ENCODE measurements at regions not wholly inside any gene's neighbourhood (a gene's known extent, or its start where the extent isn't known, plus 50 kb on each side); places are given as distances from the start of the nearest gene placed in this dataset.

DNA sequence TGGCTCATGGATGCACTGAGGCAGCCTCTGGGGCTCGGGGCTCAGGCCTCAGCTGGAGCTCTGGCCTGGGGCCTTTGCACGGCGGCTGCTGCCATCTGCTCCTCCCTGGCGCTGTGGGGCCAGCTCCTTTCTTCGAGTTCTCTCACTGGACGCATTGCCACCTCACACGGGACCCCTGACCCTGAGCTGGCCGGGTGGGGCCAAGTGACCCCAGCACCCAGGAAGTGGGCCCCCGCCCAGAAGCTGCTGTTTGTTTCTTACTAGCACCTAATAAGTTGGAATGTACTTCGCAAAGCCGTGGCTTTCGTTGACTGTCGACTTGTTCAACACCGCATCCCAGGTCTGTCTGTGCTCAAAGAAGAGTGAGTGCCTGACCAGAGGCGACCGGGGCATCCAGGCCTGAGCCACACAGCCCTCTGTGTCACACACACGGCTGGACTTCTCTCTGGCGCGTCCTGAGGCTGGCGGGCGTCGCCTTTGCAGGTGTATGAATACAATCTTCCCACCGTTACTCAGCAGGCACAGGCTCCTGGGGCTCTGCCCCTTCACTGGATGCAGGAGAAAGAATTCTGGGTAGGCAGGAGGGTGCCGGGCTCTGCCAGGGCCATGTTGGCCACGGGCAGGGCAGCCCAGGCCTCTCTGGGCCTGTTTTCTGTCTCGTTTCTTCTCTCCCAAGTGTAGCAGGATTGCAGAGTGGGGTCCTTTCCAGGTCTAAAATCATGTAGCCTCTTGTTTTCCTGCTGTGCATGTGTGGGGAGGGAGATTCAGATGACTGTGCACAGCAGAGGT is 112.9 kb downstream of the DLL1 start:
- DNase-seq (ENCODE audit: low spot score), result no peak

DNA sequence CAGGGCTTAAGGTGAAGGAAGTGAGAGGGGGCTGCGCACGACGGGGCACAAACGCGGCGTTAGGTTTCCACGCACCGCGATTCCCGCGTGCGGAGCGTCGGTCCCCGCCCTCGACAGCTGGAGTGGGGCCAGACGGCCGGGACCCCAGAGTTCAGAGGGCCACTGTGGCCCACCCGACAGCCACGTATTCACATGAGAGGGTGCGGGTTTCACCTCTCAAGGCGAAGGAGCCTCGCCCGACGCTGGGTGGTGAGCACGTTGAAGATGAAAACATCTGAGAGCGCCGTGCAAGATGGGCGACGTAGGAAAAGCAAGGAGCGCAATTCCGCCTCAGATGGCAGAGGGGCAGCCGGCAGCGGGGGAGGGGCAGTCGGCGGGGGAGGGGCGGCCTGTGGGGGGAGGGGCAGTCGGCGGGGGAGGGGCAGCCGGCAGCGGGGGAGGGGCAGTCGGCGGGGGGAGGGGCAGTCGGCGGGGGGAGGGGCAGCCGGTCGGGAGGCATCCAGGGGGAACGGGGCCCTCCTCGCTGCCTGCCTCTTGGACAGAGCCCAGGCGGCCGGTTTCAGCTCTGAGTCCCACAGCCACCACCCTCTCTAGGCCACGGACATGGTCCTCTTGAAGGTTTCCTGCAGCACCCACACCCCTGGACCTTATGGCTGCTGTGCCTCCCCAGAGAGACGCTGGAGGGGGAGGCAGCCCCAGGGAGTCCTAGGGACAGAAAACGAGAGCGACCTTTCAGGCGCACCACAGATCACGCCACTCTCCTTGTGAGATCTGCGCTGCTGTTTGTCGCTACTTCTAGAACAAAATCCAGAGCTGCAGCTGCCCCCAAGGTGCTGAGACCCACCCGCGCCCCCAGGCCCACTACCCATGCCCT is 113.7 kb downstream of the DLL1 start:
- peak; percentile 45 for DNase-seq (ENCODE audit: low spot score)

DNA sequence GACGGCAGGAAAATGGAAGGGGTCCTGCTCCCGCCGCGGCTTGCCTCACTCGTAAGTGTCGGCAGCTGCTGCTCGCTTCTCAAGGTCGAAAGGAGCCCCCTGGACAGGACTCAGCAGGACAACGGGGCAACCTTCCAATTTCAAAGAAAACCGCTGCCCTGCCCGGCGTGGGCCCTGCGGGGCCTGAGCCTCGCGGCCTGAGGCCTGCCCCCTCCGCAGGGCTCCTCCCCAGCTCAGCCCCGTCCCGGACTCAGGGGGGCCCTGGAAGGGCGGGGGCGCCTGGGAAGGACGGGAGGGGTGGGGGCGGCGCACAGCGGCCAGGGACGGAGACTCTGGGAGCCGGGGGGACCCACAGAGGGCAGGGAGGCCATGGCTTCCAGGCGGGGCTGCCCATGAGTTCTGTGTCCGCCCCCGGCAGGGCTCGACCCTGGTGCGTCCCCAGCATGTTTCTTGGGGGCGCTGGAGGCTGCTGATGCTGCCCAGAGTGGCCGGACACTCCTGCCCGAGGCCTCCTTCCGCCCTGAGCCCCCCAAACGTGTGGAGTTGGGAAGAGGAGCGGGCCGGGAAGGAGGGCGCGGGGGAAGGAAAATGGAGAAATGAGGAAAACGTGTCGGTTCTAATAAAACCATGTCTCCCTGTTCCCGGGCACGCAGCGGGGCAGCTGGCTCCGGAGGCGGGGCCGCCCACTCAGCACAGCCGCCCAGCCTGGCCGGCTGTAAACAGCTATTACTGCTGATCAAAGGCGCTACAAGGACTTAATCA is 114.6 kb downstream of the DLL1 start:
- no peak for DNase-seq (ENCODE audit: low spot score)

- DNase-seq (ENCODE audit: low spot score), result no peak
Measured at GRCh38 chr6:170175644-170176135, 115.2 kb downstream of the DLL1 start.

DNA sequence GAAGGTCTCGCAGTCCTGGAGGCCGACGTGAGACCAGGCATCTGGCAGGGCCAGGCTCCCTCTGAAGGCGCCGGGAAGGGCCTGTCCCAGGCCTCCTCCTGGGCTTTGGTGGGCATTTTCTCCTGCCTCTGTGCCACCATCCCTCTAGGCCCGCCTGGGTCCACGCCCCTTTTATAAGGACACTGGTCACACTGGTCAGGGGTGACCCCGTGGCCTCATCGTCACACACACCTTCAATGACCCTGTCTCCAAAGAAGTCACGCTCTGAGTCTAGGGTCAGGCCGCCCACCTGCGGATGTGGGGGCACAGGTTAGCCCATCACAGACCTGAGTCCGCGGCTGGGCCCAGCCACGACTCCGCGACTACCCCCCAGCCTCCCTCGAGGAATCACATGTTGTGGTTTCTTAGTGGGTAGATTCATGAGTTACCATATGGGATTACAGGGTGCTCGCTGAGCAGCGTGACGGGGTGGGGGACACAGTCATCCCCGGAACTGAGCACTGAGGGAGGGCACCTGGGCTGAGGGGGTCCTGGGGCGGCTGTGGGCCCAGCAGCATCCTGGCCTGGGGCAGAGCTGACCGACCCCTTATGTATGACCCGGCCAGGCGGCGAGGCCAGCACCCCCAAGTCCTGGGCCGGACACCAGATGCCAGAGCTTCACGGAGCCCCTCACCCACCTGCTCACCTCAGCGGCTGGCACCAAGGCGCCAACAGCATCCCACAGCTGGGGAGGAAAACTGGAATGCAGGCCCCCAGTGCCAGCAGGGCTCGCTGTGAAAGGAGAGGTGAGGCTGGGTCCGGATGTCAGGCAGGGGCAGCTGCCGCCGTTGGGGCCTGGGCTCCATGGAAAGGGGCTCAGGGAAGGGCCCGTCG is 115.9 kb downstream of the DLL1 start:
- DNase-seq (ENCODE audit: low spot score), result no peak

DNA sequence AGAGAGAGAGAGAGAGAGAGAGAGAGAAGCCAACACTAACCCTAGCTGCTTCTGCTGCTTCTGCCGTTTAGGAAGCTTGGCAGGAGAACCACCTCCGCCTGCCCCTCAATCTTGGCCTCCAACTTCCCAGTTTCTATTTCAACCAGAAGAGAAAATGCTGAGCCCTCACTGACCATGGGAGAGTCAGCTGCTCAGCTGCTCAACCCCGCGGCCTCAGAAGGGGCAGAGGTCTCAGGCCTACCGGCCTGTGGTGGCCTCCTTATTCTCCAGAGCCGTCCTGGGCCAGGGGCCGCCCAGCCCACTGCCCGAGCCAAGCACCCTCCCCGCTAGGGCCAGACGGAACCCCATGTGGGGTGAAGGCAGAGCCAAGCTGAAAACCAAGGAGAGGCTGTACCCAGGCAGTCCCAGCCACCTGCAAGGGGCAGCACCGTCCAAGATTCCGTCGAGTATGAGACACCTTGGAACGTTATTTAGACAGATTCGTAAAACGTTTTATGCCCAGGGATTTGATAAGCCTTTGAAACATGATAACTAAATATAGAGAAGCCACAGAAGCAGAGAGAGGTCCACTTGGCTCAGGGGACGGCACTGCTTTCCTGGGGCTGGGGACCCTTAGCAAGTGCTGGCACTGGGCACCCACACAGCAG is 116.6 kb downstream of the DLL1 start:
- DNase-seq (ENCODE audit: low spot score), result no peak

DNA sequence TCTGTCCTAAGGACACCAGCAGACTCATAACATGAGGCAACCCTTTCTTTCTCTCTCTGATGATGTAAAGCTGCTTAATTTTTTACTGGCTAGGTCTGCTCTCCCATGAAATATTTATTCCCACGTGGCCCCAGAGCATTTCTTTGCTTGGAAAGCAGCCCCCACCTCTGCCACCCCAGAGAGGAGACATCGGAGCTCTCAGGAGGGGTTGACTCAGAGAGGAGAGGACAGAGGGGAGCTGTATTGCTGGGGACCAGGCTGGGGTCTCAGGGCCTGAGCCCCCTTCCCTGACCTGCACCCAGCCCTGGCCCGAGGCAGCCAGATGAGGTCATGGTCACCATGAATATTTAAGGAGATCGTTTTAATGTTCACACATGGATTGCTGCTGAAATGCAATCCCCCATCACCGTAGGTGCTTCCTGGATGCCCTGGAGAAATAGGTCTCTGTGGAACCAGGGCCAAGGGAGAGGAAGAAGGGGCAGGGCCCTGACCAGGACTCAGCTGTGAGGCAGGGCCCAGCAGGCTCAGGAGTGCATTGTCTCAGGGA is 117.5 kb downstream of the DLL1 start:
- no peak for DNase-seq (ENCODE audit: low spot score)

DNA sequence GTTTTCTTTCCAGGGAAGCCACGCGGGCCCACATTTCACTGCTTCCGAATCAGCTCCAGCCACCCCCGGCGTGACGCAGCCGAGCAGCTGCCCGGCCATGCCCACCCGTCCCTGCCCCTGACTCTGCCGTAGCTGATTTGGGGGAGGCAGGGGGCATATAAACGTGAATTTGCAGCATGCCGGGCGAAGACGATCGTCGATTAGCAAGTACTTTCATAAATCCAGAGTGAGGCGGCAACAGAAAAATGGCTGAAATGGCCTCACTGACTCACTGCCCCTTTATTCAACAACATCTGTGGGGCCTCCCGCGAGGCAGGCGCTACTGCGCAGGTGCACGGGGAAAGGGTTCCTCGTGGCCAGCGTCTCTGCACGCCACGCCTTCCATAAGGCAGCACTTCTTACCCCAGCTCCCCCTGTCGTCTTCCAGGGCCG is 118.0 kb downstream of the DLL1 start:
- DNase-seq (ENCODE audit: low spot score), result no peak

- DNase-seq (ENCODE audit: low spot score), result no peak
Measured at GRCh38 chr6:170172392-170172791, 118.5 kb downstream of the DLL1 start.

- no peak for DNase-seq (ENCODE audit: low spot score)
Measured at GRCh38 chr6:170167657-170168159, 123.2 kb downstream of the DLL1 start.

DNA sequence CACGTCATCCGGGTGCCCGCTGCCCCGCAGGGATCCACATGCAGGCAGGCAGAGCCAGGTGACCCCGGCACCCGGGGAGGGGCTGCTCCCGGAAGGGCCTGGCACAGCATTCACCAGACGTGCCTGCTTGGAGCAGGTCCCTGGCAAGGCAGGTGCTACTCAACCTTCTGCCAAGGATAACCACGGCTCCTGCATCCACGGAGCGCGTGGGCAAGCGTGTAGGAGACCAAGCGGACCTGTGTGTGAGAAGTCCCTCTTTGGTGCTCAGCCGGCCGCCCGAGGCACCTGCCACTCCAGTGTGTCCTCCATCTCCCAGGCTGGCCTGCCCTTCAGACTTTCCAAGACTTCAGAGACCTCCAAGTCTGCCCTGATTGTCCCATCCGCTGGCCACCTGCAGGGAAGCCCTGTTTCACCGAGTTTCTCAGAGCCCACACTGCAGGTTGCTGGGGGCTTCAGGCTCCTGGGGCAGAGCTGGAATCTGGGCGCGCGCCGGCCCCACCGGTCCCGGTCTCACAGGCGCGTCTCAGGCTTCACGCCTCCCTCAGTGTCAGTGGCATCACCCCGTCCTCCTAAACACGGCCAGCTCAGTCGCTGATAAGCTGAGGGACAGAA is 124.3 kb downstream of the DLL1 start:
- DNase-seq (ENCODE audit: low spot score), result no peak

DNA sequence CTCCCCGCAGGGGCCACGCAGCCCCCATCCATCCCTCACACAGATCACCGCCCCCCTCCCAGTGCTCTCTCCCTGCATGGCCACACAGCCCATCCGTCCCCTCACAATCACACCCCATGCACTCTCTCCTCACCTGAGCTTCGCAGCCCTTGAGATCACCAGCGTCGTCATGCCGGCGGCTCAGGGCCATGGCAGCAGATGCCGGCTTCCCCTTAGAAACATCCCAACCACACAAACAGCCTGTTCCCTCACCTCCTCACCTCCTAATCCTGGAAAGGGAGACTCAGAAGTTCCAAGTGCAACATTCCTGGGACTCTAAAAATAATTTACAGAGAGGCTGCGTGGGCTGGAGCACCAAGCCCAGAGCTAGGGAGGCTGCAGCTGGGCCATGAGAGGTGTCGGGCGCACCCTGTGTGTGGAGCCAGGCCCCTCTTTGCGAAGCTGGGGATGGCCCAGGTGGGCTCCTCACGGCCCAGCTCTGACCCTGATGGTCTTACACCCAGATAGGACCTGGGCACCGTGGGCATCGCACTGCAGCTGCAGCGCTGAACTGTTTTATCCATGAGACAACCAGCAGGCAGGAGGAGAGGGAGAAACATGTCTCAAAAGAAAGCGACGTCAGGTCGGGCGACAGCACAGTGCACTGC is 125.3 kb downstream of the DLL1 start:
- DNase-seq (ENCODE audit: low spot score), result no peak

- no peak for DNase-seq (ENCODE audit: low spot score)
Measured at GRCh38 chr6:170165085-170165470, 125.8 kb downstream of the DLL1 start.

DNA sequence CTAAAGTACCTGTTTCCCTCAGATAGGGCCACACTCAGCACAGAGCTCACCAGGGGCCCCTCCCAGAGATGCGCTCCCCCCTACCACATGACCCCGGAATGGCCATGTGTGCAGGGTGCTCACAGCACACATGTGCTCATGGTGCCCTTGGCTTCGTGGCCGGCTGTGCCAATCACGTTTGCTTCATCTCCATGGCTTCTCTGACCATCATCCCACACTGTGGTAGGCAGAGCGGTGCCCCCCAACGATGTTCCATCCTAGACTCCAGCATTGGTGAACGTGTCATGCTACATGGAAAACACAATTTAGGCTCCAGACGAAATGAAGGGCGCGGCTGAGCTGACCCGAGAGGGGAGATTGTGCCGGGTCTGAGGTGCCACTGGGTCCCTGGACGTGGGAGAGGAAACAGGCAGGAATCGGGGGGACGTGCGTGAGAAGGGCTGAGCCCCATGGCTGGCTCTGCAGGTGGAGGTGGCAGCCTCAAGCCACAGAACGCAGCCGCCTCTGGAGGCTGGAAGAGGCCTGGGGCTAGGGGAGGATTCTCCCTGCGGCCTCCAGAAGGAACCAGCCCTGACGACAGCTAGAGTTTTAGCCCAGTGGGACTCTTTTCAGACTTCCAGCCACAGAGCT is 126.5 kb downstream of the DLL1 start:
- DNase-seq (ENCODE audit: low spot score), result no peak

GRCh38 chr6:170163405-170164170 is 127.3 kb downstream of the DLL1 start:
- DNase-seq (ENCODE audit: low spot score), result no peak

- no peak for DNase-seq (ENCODE audit: low spot score)
Measured at GRCh38 chr6:170162775-170163404, 128.0 kb downstream of the DLL1 start.

DNA sequence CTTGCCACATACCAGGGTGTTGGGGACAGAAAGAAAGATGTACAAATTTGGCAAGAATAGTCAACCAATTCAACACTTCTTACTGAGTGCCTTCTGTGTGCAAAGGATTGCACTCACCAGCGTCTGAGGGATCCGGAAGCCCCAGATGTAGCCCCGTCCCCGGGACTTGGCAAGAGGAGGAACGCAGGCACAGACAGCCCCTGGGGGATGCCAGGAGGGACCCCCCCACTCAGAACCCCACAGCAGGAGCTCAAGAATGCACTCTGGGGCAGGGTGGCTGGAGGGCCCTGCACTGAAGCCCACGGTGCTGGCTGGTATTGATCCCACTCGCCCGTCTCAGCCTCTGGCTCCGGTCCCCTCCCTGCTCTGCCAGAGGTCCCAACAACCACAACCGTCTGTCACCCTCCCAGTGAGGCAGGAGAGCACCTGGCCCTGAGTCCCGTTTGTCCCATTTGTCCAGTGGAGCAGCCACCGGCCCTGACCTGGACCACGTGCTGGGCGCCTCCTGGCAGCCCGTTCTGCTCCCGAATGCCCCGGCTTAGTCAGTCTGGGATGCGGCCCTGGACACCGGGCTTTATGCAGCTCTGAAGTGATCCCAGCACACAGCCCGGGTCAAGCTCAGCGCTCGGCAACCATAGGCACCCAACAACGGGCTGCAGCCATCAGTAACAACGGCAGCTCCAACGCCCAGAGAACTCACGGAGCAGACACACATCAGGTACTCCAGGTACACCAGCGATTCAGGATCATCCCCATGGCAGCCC is 128.7 kb downstream of the DLL1 start:
- no peak for DNase-seq (ENCODE audit: low spot score)

Measured in AG08396 (cell line).